Peyer's patch (tissue), 4 donors: ENCODE measurements at regions not wholly inside any gene's neighbourhood (a gene's known extent, or its start where the extent isn't known, plus 50 kb on each side); places are given as distances from the start of the nearest gene placed in this dataset.

Source experiments
- POLR2A ChIP-seq, 2 donors: fragments of 450-650 bp; IDR thresholded peaks; one replicate each; pipeline ENCODE4 v1.5.1; 2017; ENCODE audit warnings: antibody characterized with exemption in 2 of 2, mild to moderate bottlenecking in 2 of 2, moderate library complexity in 2 of 2
- TF ChIP-seq, protein P1 (sequence below), 6 experiments: fragments of 450-650 bp in 4 of 6; fragments of 200-600 bp in 2 of 6; sonication (generic) in 1 of 6; IDR thresholded peaks; one replicate each; pipeline ENCODE4 v1.5.1; 2017 to 2019; ENCODE audit warnings: antibody characterized with exemption in 6 of 6, mild to moderate bottlenecking in 3 of 6, moderate library complexity in 1 of 6

GRCh38 chrX:6292599-6292998 lies 63.9 kb upstream of the NLGN4X start:
- TF ChIP-seq, protein P1, sequence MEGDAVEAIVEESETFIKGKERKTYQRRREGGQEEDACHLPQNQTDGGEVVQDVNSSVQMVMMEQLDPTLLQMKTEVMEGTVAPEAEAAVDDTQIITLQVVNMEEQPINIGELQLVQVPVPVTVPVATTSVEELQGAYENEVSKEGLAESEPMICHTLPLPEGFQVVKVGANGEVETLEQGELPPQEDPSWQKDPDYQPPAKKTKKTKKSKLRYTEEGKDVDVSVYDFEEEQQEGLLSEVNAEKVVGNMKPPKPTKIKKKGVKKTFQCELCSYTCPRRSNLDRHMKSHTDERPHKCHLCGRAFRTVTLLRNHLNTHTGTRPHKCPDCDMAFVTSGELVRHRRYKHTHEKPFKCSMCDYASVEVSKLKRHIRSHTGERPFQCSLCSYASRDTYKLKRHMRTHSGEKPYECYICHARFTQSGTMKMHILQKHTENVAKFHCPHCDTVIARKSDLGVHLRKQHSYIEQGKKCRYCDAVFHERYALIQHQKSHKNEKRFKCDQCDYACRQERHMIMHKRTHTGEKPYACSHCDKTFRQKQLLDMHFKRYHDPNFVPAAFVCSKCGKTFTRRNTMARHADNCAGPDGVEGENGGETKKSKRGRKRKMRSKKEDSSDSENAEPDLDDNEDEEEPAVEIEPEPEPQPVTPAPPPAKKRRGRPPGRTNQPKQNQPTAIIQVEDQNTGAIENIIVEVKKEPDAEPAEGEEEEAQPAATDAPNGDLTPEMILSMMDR (IDR thresholded peaks at IDR 0.05): no peak
- TF ChIP-seq POLR2A (IDR thresholded peaks at IDR 0.05): no peak
